ENCODE measurements at regions not wholly inside any gene's neighbourhood (a gene's known extent, or its start where the extent isn't known, plus 50 kb on each side); places are given as distances from the start of the nearest gene placed in this dataset.
A peak's percentile ranks its signal among the peaks of the same experiment; 100 is the strongest.

DNA sequence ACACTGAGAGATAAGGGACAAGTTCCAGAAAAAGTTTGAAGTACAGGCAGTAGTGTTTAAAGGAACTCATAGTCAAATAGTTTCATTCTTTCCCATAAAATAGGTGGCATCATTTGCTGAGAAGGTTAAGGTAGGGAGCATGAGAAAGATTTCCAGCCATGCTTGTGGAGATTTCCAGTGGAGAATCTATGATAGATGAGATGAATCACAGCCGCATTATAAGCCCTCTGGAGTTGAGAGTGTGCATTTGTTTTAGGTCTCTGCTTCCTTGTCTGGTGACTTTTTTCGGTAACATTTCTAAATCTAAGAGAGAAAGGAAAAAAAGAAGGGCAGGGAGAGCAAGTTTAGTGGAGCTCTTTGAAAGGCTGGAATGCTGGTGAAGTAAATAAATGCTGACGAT lies 108.7 kb downstream of the DISP1 start:
- H3K4me1 ChIP-seq (ENCODE audit: control insufficient read depth, insufficient read depth, low read length): peaks cover 18% of the 10 kb centered on the region
- H3K27ac ChIP-seq (ENCODE audit: insufficient read depth, low read depth, low read length, poor library complexity, severe bottlenecking): no peak overlapping the region
- H3K36me3 ChIP-seq (ENCODE audit: control insufficient read depth, insufficient read depth, low read length): no peaks in the 10 kb centered on the region
- 85% methylated on average over 3 of the region's 3 CpGs for WGBS, 2 experiments
- H3K27me3 ChIP-seq (ENCODE audit: control insufficient read depth, insufficient read depth, low read length, poor library complexity, severe bottlenecking): no peaks in the 10 kb centered on the region
- H3K4me3 ChIP-seq (ENCODE audit: insufficient read depth, low read depth, low read length): no peak overlapping the region
- H3K9me3 ChIP-seq (ENCODE audit: control insufficient read depth, low read length): no peaks in the 10 kb centered on the region

DNA sequence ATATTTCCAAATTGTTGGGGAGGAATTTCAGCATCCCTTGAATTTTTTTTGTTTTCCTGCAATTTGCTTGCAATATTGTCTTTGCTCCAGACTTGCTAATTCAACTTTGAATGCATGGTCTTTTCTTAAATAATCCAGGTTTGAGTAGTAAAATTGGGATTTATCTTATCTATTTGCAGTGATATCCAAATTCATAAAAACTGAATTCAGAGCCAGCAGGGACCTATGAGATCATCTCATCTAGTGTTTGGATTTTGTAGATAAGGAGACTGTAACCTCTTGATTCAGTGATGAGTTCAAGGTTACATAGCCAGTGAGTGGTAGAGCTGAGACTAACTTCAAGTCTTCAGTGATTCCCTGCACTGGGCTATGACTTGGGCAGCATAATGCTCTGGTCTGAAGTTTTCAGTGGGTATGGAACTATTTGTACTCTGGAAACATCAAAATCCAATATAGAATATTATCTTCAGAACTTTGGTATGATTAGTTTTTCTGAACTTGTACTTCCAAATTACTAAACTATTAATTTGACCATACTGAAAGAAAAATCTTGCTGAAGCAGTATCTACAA lies 109.4 kb downstream of the DISP1 start:
- no peaks in the 10 kb centered on the region for H3K9me3 ChIP-seq (ENCODE audit: control insufficient read depth, low read length)
- no peaks in the 10 kb centered on the region for H3K36me3 ChIP-seq (ENCODE audit: control insufficient read depth, insufficient read depth, low read length)
- H3K4me3 ChIP-seq (ENCODE audit: insufficient read depth, low read depth, low read length): no peak overlapping the region
- peaks cover 18% of the 10 kb centered on the region for H3K4me1 ChIP-seq (ENCODE audit: control insufficient read depth, insufficient read depth, low read length)
- H3K27me3 ChIP-seq (ENCODE audit: control insufficient read depth, insufficient read depth, low read length, poor library complexity, severe bottlenecking): no peaks in the 10 kb centered on the region
- H3K27ac ChIP-seq (ENCODE audit: insufficient read depth, low read depth, low read length, poor library complexity, severe bottlenecking): no peak overlapping the region

DNA sequence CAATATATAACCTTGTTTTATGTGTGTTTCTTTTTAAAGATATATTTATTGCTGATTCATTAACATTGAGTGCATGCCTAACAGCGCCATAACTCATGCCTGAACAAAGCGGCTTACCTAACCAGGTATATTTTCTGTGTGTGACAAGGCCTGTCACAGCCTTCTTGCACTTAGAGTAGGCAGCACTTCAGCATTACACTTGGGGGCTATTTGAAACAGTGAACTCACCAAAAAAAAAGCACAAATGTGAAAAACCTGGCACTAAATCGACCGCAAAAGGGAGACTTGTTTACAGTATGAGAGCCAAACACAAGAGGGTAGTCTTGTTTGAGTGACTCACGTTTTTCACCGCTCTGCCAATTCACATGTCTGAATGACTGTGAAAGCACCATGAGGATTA lies 111.7 kb downstream of the DISP1 start:
- no peaks in the 10 kb centered on the region for H3K36me3 ChIP-seq (ENCODE audit: control insufficient read depth, insufficient read depth, low read length)
- WGBS, 2 experiments: 83 to 85% methylated on average over 6 of the region's 6 CpGs
- H3K9me3 ChIP-seq (ENCODE audit: control insufficient read depth, low read length): no peaks in the 10 kb centered on the region
- H3K27me3 ChIP-seq (ENCODE audit: control insufficient read depth, insufficient read depth, low read length, poor library complexity, severe bottlenecking): no peaks in the 10 kb centered on the region
- H3K4me1 ChIP-seq (ENCODE audit: control insufficient read depth, insufficient read depth, low read length): peaks cover 27% of the 10 kb centered on the region
- H3K27ac ChIP-seq (ENCODE audit: insufficient read depth, low read depth, low read length, poor library complexity, severe bottlenecking): no peak overlapping the region
- H3K4me3 ChIP-seq (ENCODE audit: insufficient read depth, low read depth, low read length): no peak overlapping the region

DNA sequence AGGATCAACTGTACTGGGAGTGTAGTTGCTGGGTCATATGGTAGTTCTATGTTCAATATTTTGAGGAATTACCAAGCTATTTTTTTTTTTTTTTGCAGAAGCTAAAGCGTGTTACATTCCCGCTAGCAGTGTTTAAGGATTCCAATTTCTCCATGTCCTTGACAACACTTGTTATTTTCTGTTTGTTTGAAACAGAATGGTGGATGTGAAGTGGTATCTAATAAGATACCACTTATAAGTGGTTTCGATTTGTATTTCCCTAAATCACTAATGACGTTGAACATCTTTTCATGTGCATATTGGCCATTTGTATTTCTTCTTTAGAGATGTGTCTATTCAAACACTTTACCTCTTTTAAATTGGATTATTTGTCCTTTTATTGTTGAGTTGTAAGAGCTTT lies 112.2 kb downstream of the DISP1 start:
- Histone ChIP-seq H3K4me3 (ENCODE audit: insufficient read depth, low read depth, low read length) (no peak overlapping the region), H3K36me3 (ENCODE audit: control insufficient read depth, insufficient read depth, low read length) (no peaks in the 10 kb centered on the region), H3K27ac (ENCODE audit: insufficient read depth, low read depth, low read length, poor library complexity, severe bottlenecking) (no peak overlapping the region), H3K27me3 (ENCODE audit: control insufficient read depth, insufficient read depth, low read length, poor library complexity, severe bottlenecking) (no peaks in the 10 kb centered on the region), H3K9me3 (ENCODE audit: control insufficient read depth, low read length) (no peaks in the 10 kb centered on the region), H3K4me1 (ENCODE audit: control insufficient read depth, insufficient read depth, low read length) (peaks cover 31% of the 10 kb centered on the region)
- 94 to 100% methylated on average over 1 to 4 of the region's 4 CpGs for WGBS, 2 experiments

DNA sequence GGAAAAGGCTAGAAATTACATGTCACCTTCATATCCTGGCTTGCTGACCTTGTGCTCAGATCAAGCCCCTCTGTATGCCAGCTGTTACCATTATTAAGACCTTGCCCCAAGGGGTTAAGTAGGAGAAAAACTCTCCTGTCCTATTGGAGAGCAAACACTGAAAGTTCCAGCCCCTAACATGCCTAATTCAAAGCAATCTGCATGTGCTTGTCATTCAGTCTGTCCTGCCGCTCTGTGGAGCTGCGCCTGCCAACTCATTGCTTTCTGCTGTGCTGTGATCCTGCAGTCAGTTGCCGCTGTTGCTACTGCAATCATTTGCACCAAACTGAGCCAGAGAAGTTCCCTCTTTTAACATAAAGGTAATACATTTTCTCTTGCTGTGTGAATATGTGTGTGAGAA lies 113.4 kb downstream of the DISP1 start:
- Histone ChIP-seq H3K27ac (ENCODE audit: insufficient read depth, low read depth, low read length, poor library complexity, severe bottlenecking) (peak overlapping the region; percentile 22), H3K4me3 (ENCODE audit: insufficient read depth, low read depth, low read length) (peak overlapping the region; percentile 34), H3K4me1 (ENCODE audit: control insufficient read depth, insufficient read depth, low read length) (peaks cover 31% of the 10 kb centered on the region), H3K36me3 (ENCODE audit: control insufficient read depth, insufficient read depth, low read length) (no peaks in the 10 kb centered on the region), H3K27me3 (ENCODE audit: control insufficient read depth, insufficient read depth, low read length, poor library complexity, severe bottlenecking) (no peaks in the 10 kb centered on the region), H3K9me3 (ENCODE audit: control insufficient read depth, low read length) (no peaks in the 10 kb centered on the region)
- 0 to 3% methylated on average over 3 of the region's 3 CpGs for WGBS, 2 experiments

- Histone ChIP-seq H3K9me3 (ENCODE audit: control insufficient read depth, low read length) (no peaks in the 10 kb centered on the region), H3K4me3 (ENCODE audit: insufficient read depth, low read depth, low read length) (peak overlapping the region; percentile 34), H3K27ac (ENCODE audit: insufficient read depth, low read depth, low read length, poor library complexity, severe bottlenecking) (no peak overlapping the region), H3K36me3 (ENCODE audit: control insufficient read depth, insufficient read depth, low read length) (no peaks in the 10 kb centered on the region), H3K27me3 (ENCODE audit: control insufficient read depth, insufficient read depth, low read length, poor library complexity, severe bottlenecking) (no peaks in the 10 kb centered on the region), H3K4me1 (ENCODE audit: control insufficient read depth, insufficient read depth, low read length) (peaks cover 17% of the 10 kb centered on the region)
Measured at GRCh38 chr1:222930070-222930469, 115.2 kb downstream of the DISP1 start.

DNA sequence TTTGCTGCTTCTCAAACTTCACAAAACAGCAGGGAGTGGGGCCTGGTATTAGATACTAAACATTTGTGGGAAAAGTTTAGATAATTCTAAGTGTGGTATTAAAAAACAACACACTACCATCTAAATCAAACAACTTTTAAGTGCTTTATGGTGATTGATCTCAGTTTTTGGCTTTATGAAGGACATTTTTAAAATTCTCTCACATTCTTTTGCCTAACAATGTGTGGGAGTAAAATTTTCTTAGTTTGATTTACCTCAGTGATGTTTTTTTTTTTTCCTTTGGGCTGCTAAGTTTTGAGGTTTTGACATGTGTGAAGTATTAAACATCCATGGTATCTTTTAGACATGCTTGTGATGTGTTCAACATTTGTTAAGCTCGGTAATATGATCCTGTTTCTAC lies 116.2 kb downstream of the DISP1 start:
- H3K36me3 ChIP-seq (ENCODE audit: control insufficient read depth, insufficient read depth, low read length): no peaks in the 10 kb centered on the region
- H3K27me3 ChIP-seq (ENCODE audit: control insufficient read depth, insufficient read depth, low read length, poor library complexity, severe bottlenecking): no peaks in the 10 kb centered on the region
- WGBS, 2 experiments: 73 to 79% methylated on average over 1 of the region's 1 CpG
- H3K4me1 ChIP-seq (ENCODE audit: control insufficient read depth, insufficient read depth, low read length): peaks cover 17% of the 10 kb centered on the region
- H3K9me3 ChIP-seq (ENCODE audit: control insufficient read depth, low read length): no peaks in the 10 kb centered on the region
- H3K27ac ChIP-seq (ENCODE audit: insufficient read depth, low read depth, low read length, poor library complexity, severe bottlenecking): no peak overlapping the region
- peak overlapping the region; percentile 1 for H3K4me3 ChIP-seq (ENCODE audit: insufficient read depth, low read depth, low read length)

GRCh38 chr1:222933273-222933672 lies 118.4 kb downstream of the DISP1 start:
- H3K4me3 ChIP-seq (ENCODE audit: insufficient read depth, low read depth, low read length): no peak overlapping the region
- no CpG with 5 or more reads among the region's 2 CpGs for WGBS, 2 experiments

DNA sequence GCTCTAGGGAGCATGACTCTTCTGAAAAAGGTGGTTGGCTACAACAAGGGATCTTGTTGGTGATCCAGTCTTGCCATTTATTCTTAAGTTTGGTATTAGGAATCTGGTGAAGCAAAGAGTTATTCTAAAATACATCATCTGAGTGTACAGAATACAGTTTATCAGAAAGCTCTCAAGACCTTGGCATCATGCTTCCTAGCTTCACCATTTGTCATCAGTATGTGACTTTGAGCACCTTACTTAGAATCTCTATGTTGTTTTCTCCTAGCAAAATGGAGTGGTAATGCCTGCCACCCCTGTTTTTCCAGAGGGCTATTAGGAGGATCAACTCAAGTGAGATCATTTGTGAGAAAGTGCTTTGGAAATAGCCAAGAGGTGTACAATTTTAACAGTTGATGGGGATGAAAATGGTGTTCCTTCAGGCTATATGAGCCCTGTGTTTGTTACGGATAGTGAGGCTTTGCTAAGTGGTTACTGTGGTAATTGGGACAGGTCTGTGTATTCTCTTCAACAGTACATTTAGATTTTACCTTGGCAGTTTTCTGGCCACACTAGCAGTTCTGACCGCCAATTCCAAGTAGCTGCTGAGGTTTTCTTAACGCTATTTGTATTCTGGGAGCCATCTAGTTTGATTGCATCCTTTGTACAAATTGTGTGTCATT lies 120.5 kb downstream of the DISP1 start:
- Histone ChIP-seq H3K4me1 (ENCODE audit: control insufficient read depth, insufficient read depth, low read length) (peaks cover 12% of the 10 kb centered on the region), H3K27me3 (ENCODE audit: control insufficient read depth, insufficient read depth, low read length, poor library complexity, severe bottlenecking) (no peaks in the 10 kb centered on the region), H3K9me3 (ENCODE audit: control insufficient read depth, low read length) (no peaks in the 10 kb centered on the region), H3K27ac (ENCODE audit: insufficient read depth, low read depth, low read length, poor library complexity, severe bottlenecking) (no peak overlapping the region), H3K4me3 (ENCODE audit: insufficient read depth, low read depth, low read length) (no peak overlapping the region), H3K36me3 (ENCODE audit: control insufficient read depth, insufficient read depth, low read length) (no peaks in the 10 kb centered on the region)
- WGBS, 2 experiments: 96 to 99% methylated on average over 3 of the region's 3 CpGs

More at GRCh38 chr1:222933273-222933672, 118.4 kb downstream of the DISP1 start:
- Histone ChIP-seq H3K27ac (ENCODE audit: insufficient read depth, low read depth, low read length, poor library complexity, severe bottlenecking) (no peak overlapping the region), H3K9me3 (ENCODE audit: control insufficient read depth, low read length) (no peaks in the 10 kb centered on the region), H3K4me1 (ENCODE audit: control insufficient read depth, insufficient read depth, low read length) (peaks cover 12% of the 10 kb centered on the region), H3K27me3 (ENCODE audit: control insufficient read depth, insufficient read depth, low read length, poor library complexity, severe bottlenecking) (no peaks in the 10 kb centered on the region), H3K36me3 (ENCODE audit: control insufficient read depth, insufficient read depth, low read length) (no peaks in the 10 kb centered on the region)

GRCh38 chr1:222936042-222936441 lies 121.2 kb downstream of the DISP1 start:
- Histone ChIP-seq H3K9me3 (ENCODE audit: control insufficient read depth, low read length) (no peaks in the 10 kb centered on the region), H3K36me3 (ENCODE audit: control insufficient read depth, insufficient read depth, low read length) (no peaks in the 10 kb centered on the region), H3K4me1 (ENCODE audit: control insufficient read depth, insufficient read depth, low read length) (peaks cover 9% of the 10 kb centered on the region), H3K27me3 (ENCODE audit: control insufficient read depth, insufficient read depth, low read length, poor library complexity, severe bottlenecking) (no peaks in the 10 kb centered on the region), H3K27ac (ENCODE audit: insufficient read depth, low read depth, low read length, poor library complexity, severe bottlenecking) (no peak overlapping the region), H3K4me3 (ENCODE audit: insufficient read depth, low read depth, low read length) (no peak overlapping the region)
- WGBS, 2 experiments: 94 to 97% methylated on average over 2 of the region's 2 CpGs

Measured in ectodermal cell (in vitro differentiated cells).